DND-41 (cell line): ENCODE measurements at regions not wholly inside any gene's neighbourhood (a gene's known extent, or its start where the extent isn't known, plus 50 kb on each side); places are given as distances from the start of the nearest gene placed in this dataset.

Source experiments
- ATAC-seq: fragments of 200-7000 bp; cut with Tn5 transposase; 3 replicates; pipeline ENCODE4 v1.9.1; 2021; ENCODE audit warnings: low read depth; ENCODE audit not compliant: insufficient read depth
- DNase-seq: peaks from one replicate; pipeline ENCODE4 v3.0.0-alpha.2; 2020
- H2AFZ ChIP-seq: 2 replicates; pipeline ENCODE4 v1.6.0; 2012; ENCODE audit warnings: low read depth, low read length
- H3K27ac ChIP-seq: 2 replicates; pipeline ENCODE4 v1.5.1; 2012; ENCODE audit warnings: low read length, inconsistent platforms
- H3K27me3 ChIP-seq: fragments of 200-600 bp; sonication (generic); 2 replicates; pipeline ENCODE4 v1.6.0; 2012; ENCODE audit warnings: low read length, mild to moderate bottlenecking, inconsistent platforms; ENCODE audit not compliant: insufficient read depth, poor library complexity
- H3K36me3 ChIP-seq: 2 replicates; pipeline ENCODE4 v1.5.1; 2012; ENCODE audit warnings: low read length, inconsistent platforms; ENCODE audit not compliant: insufficient read depth
- H3K4me1 ChIP-seq: 2 replicates; pipeline ENCODE4 v1.5.1; 2012; ENCODE audit warnings: mild to moderate bottlenecking, low read length; ENCODE audit not compliant: insufficient read depth
- H3K4me2 ChIP-seq: 2 replicates; pipeline ENCODE4 v1.6.0; 2012; ENCODE audit warnings: mild to moderate bottlenecking, moderate library complexity, low read length, inconsistent platforms; ENCODE audit not compliant: insufficient read depth
- H3K4me3 ChIP-seq, 2 experiments: fragments of 200-600 bp in 1 of 2; shearing (Covaris generic) in 1 of 2; 2 replicates each; pipeline ENCODE4 v1.5.1; 2012 to 2016; ENCODE audit warnings: inconsistent platforms in 2 of 2, low read length in 2 of 2, mild to moderate bottlenecking in 2 of 2, low read depth in 1 of 2, moderate library complexity in 1 of 2
- H3K79me2 ChIP-seq: 2 replicates; pipeline ENCODE4 v1.6.0; 2012; ENCODE audit warnings: low read length, inconsistent platforms; ENCODE audit not compliant: insufficient read depth
- H3K9ac ChIP-seq: 2 replicates; pipeline ENCODE4 v1.6.0; 2012; ENCODE audit warnings: low read depth, mild to moderate bottlenecking, inconsistent platforms, low read length, moderate library complexity
- H3K9me3 ChIP-seq: 2 replicates; pipeline ENCODE4 v1.5.1; 2012; ENCODE audit warnings: low read length, moderate library complexity, mild to moderate bottlenecking, inconsistent platforms; ENCODE audit not compliant: insufficient read depth, severe bottlenecking
- H4K20me1 ChIP-seq: 2 replicates; pipeline ENCODE4 v1.6.0; 2012; ENCODE audit warnings: low read length; ENCODE audit not compliant: insufficient read depth
- EZH2 ChIP-seq: IDR thresholded peaks from 3 replicates; pipeline ENCODE4 v1.6.1; 2012; ENCODE audit warnings: borderline replicate concordance, low read depth, mild to moderate bottlenecking, moderate library complexity, low read length, inconsistent platforms; ENCODE audit not compliant: severe bottlenecking
- TF ChIP-seq, protein P1 (sequence below): IDR thresholded peaks from 2 replicates; pipeline ENCODE4 v1.5.1; 2012; ENCODE audit warnings: borderline replicate concordance, low read length, moderate library complexity, mild to moderate bottlenecking; ENCODE audit not compliant: poor library complexity, severe bottlenecking; ENCODE audit errors: extremely low read depth

DNA sequence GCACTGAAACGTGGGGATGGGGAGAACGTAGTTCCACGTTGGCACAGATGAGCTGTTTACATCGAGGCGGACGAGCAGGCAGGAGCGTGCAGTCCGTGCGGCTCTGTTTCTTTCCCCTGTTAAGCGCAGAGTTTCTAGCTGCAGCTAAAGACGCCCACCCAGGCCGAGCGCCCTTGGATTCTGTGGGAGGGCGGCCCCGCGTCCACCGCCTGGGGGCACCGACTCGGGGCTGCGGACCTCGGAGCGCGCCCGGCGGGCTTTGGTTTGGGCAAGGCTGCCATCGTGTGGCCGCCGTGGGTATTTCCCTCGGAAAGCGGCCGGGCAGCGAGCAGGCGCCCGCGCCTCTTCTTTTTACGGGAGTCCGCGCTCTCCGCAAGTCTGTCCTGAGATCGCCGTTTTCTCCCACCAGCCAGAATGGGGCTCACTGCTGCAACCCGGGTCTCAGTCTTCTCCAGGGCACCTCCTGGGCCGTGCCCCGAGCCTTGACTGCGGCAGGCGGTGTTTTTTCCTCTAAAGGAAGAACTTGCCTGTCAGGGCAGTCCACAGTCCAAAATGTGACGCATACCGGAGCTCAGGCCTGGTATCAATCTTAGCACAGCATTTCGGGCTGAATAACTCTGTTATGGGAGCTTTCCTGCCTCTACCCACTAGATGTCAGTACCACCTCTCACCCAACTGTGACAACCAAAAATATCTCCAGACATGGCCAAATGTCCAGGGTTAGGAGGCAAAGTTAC is 219.9 kb upstream of the IGF1R start:
- H3K27ac ChIP-seq: no peak overlapping the region
- no peak overlapping the region for H3K4me2 ChIP-seq

DNA sequence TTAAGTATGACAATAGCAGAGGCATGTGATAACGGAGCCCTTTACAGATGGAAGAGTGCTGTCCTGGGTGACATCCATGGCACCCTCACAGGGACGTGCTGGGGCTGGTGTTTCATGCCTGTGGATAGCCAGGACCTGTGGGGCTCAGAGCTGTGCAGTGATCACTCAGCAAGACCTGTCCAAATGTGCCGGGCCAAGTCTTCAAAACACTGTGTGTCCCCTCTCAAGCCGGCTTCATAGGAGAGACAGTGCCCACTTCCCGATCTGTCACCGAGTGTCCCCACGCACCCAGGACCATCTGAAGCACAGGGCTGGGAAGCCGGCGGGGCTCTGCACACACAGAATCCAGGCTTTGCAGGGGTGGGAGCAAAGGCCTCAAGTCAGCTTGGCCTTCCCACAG is 217.2 kb upstream of the IGF1R start:
- Histone ChIP-seq H4K20me1 (no peaks in the 10 kb centered on the region), H3K36me3 (no peaks in the 10 kb centered on the region), H3K79me2 (no peaks in the 10 kb centered on the region), H3K9ac (no peak overlapping the region), H3K27me3 (no peaks in the 10 kb centered on the region), H3K4me1 (no peaks in the 10 kb centered on the region), H3K27ac (no peak overlapping the region), H3K9me3 (no peaks in the 10 kb centered on the region), H3K4me2 (no peak overlapping the region), H2AFZ (no peak overlapping the region), H3K4me3 (no peak overlapping the region)
- ATAC-seq (no peak), DNase-seq (no peak)
- no peak for TF ChIP-seq EZH2
- TF ChIP-seq, protein P1, sequence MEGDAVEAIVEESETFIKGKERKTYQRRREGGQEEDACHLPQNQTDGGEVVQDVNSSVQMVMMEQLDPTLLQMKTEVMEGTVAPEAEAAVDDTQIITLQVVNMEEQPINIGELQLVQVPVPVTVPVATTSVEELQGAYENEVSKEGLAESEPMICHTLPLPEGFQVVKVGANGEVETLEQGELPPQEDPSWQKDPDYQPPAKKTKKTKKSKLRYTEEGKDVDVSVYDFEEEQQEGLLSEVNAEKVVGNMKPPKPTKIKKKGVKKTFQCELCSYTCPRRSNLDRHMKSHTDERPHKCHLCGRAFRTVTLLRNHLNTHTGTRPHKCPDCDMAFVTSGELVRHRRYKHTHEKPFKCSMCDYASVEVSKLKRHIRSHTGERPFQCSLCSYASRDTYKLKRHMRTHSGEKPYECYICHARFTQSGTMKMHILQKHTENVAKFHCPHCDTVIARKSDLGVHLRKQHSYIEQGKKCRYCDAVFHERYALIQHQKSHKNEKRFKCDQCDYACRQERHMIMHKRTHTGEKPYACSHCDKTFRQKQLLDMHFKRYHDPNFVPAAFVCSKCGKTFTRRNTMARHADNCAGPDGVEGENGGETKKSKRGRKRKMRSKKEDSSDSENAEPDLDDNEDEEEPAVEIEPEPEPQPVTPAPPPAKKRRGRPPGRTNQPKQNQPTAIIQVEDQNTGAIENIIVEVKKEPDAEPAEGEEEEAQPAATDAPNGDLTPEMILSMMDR: no peak

More for the DNA sequence above, 219.9 kb upstream of the IGF1R start:
- DNase-seq: no peak
- Histone ChIP-seq H4K20me1 (no peaks in the 10 kb centered on the region), H2AFZ (no peak overlapping the region), H3K27me3 (no peaks in the 10 kb centered on the region), H3K4me1 (no peaks in the 10 kb centered on the region), H3K9me3 (no peaks in the 10 kb centered on the region), H3K36me3 (no peaks in the 10 kb centered on the region), H3K79me2 (no peaks in the 10 kb centered on the region), H3K9ac (no peak overlapping the region), H3K4me3 (no peak overlapping the region)
- ATAC-seq: no peak
- no peak for TF ChIP-seq EZH2
- TF ChIP-seq, protein P1: no peak

DNA sequence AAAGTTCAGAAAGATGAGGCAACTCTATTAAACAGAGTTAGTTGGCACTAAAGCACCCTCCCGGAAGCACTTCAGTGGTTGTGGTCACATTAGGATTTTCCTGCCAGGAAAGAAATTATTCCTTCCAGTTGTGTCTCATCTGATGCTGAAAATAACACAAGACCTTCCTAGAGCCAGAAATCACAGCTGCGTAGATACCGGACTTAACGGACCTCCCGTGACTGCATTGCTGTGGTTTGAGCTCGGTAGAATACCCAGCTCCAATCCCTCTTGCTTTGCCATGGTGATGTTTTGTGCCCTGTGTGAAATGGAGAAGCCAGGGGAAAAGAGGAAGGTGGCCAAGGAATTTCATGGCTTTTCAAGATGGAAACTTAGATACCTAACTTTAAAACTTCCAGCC is 215.0 kb upstream of the IGF1R start:
- H3K9me3 ChIP-seq: no peaks in the 10 kb centered on the region
- no peak for TF ChIP-seq EZH2
- TF ChIP-seq, protein P1: no peak
- no peak overlapping the region for H3K4me3 ChIP-seq
- H2AFZ ChIP-seq: no peak overlapping the region
- H3K9ac ChIP-seq: no peak overlapping the region
- no peak for DNase-seq
- no peaks in the 10 kb centered on the region for H3K36me3 ChIP-seq
- no peaks in the 10 kb centered on the region for H3K4me1 ChIP-seq
- no peaks in the 10 kb centered on the region for H3K79me2 ChIP-seq
- H3K4me2 ChIP-seq: no peak overlapping the region
- no peaks in the 10 kb centered on the region for H3K27me3 ChIP-seq
- H3K27ac ChIP-seq: no peak overlapping the region
- H4K20me1 ChIP-seq: no peaks in the 10 kb centered on the region
- no peak for ATAC-seq
